Limb (tissue), 2 donors: ENCODE measurements at regions not wholly inside any gene's neighbourhood (a gene's known extent, or its start where the extent isn't known, plus 50 kb on each side); places are given as distances from the start of the nearest gene placed in this dataset.
"Not testable (repeated sequence)": the region's sequence is repeated elsewhere in the genome, so short reads cannot be mapped to it uniquely, and the experiment has no call there.

Experiments used
- DNase-seq, 2 donors: peaks; one replicate each; pipeline ENCODE4 v3.0.0-alpha.2; 2016; ENCODE audit errors: extremely low spot score in 2 of 2

DNA sequence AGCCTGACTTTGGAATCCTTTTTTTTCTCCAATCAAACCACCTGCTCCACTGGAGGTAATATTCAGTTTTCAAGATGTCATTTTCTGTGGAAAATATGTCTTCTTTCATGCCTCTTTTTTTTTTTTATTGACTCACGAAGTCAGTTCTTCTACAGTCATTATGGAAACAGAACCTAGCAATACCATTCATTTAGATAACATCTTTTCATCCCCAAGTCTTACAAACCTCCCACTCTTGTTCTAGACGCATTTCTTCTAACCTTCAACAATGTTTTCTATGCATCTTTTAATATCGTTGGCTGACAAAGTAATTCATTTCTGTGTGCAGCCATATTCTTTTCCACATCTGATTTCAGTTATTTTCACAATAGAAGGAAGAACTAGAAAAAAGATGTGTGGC lies 474.3 kb upstream of the CCDC196 start:
- no peak for DNase-seq

DNA sequence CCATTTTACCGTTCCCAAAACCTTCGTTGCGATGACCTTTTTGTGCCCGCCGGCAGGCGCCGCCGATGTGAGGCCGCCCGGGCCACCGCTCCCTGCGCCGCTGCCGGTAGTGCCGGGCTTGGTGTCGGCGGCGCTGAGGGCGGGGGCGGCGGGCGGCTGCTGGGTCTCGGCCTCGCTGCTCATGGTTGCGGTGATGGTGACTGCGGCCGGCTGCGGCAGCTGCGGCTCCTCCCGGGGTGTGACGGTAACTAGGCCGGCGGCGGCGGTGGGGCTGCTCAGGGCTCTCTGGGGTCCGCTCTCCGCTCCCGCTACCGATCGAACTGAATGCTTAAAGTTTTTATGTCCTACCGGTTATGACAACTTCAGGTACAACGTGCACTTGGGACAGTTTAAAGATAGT lies 472.6 kb upstream of the CCDC196 start:
- DNase-seq, result not testable (repeated sequence)

DNA sequence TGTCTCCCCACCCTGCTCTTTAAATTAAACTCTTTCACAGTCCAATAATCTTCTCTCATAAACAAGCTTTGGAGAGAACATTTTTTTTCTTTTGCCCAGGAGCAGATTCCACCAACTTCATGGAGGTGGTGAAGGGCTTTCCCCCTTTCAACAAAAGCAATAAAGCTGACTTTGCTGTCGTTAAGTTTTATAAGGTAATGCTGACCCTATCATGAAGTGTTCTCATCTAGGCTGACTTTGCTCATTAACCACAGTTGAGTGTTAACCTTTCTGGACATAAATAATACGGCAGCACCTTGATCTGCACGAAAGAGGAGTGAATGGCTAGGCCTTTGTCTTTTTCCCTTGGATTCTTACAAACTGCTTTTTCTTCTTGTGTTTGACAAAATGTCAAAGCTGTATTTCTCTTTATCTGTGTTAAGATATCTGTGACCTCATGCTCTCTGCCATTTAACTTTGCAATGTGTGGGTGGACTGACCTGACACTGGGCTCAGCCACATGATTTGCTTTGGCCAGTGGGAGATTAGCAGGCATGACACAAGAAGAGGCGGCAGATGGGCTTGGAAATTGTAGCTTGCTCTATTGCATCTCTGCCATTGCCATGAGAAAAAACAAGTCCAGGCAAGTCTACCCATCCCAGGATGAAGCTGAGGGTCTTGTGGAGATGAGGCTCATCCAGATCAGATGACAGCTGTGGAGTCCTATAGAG lies 470.9 kb upstream of the CCDC196 start:
- DNase-seq, result no peak

DNA sequence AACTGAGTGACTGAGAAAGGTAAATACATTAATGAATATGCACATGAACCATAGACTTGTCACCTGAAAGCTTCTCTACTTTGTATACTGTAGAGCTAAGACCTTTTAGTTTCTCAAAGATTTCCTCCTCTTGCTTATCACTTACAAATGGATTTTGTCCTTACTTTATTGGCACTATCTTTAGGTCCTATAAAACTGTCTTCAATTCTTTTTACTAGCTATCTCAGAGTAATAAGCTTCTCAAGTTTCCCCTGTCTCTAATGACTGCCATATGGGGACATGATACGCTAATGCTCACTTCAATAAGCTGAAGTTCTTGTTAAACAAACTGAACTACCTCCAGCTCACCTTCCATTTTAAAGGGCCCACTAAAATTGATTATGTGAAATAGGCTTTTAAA lies 468.2 kb upstream of the CCDC196 start:
- DNase-seq, result no peak

DNA sequence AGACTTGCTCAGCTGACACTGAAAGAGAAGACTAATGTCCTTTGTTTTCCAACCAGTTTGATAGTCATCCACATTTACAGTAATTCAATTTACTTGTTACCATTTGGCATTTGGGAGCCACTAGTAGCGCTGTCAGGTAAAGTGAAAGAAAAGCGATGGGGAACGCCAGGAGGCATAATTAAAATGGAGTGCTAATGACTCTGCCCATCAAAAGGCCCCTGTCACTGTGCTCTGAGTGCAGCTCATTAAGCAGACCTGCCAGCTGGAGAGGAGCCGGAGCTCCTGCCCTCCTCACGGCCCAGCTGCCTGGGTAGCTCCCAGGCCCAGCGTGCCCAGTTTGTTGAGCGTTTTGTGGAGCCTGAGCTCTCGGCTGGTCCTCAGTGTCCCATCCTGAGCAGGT lies 463.6 kb upstream of the CCDC196 start:
- DNase-seq, result no peak

DNA sequence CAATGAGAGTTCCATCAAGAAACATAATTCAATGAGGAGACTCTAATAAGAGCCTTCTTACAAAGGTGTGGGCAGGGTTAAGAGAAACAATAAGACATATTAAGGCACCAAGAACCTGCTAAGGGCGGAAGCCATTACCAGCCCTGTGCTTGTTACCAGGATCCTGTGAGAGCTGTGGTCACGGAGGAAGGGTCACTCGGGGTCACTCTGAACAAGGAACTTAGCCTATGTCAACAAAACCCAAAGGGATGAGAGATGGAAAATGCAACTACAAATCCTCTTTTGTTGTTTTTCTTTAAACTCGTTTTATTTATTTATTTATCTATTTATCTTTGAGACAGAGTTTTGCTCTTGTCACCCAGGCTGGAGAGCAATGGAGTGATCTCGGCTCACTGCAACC lies 460.4 kb upstream of the CCDC196 start:
- no peak for DNase-seq

DNA sequence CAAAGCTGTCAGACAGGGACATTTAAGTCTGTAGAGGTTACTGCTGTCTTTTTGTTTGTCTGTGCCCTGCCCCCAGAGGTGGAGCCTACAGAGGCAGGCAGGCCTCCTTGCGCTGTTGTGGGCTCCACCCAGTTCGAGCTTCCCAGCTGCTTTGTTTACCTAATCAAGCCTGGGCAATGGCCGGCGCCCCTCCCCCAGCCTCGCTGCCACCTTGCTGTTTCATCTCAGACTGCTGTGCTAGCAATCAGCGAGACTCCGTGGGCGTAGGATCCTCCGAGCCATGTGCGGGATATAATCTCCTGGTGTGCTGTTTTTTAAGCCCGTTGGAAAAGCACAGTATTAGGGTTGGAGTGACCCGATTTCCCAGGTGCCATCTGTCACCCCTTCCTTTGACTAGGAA lies 454.2 kb upstream of the CCDC196 start:
- DNase-seq, result not testable (repeated sequence)

DNA sequence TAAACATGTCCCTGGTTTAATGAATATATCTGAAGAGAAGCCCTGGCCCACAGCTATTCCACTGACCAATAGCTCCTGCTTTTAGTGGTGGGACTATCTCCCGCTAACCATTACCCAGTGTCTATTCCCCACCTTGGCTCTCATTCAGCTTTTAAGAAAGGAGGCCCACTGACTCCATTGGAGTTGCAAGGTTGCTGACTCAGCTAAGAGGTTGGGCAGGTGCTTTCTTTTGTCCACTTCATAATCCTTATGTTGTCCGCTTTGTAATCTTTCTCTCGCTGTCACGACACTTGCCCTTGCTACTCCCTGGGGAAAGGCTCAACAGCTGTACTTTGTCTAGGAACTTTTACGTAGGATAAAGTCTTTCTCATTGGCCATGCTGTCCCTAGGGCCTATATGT lies 453.4 kb upstream of the CCDC196 start:
- no peak for DNase-seq

DNA sequence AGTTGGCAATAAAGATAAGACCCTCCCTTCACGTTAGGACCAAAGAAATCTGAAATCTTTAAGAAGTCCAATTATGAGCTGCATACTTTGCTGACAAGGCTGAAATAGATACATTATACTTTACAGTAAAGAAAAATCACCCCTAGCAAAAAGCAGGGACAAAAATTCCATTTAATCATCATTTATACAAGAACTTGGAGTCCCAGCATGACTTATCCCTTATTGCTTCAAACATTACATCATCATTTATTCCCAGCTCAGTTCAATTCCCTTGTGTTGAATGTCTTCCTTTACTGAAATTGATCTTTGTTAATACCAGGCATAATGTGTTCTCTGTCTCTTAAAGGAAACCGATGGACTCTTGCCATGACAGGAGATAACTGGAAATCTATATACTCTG lies 449.6 kb upstream of the CCDC196 start:
- no peak for DNase-seq

DNA sequence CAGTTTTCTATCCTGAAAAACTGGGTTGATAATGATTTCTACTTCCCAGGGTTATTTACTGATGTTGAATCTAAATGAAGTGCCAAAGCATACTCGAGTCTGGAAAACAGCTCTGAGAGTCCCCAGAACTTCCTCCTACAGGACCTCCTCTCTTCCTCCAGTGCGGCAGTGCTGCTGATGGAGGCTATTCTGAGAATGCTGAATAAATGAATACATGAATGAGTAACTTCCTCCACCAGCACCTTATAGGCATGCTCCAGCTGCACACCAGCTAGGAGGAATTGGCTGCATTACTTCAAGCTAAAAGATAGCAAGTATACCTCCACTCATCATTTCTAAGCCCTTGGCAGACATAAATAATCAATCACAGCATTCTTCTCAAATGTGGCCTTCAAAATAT lies 448.8 kb upstream of the CCDC196 start:
- DNase-seq, result no peak

DNA sequence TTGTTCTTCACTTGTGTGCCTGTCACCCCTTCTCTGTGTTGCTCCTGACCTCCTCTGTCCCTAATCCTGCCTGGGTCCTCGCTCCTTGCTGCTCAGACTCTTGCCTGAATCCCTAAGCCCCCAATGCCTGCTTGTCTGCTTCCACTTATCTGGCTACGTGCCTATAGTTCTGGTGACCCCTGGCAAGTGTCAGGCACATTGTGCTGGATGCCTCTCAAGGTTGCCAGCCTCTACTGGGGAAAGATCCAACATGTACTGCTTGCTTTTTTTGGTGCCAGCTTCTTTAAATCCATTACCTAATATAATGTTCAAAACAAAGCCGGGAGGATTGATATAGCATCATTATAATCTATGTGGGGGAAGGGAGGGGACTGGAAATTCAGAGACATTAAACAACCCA lies 448.0 kb upstream of the CCDC196 start:
- no peak for DNase-seq

DNA sequence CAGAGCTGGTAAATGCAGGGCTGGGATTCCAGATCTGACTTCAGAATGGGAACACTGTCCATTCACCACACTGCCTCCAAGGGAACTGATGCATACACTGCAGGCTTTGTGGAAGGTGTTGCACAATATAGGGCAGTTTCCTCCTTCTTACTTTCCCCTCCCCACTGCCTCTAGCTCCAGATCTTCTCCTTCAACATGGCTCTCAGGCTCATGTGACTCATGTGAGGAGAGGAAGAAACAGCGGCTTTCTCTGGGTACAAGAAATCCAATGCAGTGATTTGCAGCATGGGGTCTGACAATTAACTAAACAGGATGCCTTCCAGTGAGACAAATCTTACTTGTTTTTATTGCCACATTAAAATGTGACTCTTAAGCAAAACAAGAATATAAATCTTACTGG lies 447.6 kb upstream of the CCDC196 start:
- DNase-seq, result no peak

DNA sequence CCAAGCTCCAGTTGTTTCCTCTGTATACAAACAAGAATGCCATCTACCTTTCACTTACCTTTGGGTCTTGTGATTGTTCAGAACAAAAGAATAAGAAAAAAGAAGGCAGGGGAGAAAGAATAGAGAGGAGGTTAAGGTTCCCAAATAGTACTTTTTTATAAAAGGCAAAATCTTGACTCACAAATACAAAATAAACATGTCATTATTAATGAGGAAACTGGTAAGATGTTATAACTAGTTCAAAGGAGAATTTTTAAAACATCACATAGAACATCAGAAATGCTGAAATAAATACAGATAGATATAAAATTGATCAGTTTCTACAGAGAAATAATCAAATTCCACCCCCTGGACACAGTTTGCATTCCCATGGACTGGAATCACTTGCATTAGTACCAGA lies 446.7 kb upstream of the CCDC196 start:
- no peak for DNase-seq

DNA sequence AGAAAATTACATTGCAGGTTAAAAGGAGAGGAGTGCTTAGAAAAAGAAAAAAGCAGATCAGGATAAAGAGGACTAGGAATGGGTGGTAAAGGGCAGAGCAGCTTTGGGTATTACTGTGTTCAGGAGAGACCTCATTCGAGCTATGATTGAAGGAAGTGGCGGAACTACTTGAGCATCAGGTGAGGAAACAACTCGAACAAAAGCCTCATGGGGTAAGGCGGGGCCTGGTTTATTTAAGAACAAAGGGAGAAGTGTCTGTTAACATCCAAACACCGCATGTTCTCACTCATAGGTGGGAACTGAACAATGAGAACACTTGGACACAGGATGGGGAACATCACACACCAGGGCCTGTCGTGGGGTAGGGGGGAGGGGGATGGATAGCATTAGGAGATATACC lies 444.6 kb upstream of the CCDC196 start:
- no peak for DNase-seq

DNA sequence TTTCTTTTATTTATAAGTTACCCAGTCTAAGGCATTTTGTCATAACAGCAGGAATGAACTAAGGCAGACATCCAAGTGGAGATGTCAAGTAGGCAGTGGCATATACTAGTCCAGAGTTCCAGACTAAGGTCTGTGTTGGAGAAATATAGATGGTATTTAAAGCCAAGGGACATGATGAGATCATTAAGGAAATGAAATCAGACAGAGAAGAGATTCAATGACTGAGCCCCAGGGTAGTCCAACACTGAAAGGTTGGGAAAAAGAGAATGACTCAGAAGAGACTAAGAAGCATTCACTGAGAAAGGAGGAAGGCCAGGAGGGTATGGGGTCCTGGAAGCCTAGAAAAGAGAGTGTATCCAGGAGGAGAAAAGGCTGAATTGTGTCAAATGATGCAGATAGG lies 442.2 kb upstream of the CCDC196 start:
- no peak for DNase-seq

DNA sequence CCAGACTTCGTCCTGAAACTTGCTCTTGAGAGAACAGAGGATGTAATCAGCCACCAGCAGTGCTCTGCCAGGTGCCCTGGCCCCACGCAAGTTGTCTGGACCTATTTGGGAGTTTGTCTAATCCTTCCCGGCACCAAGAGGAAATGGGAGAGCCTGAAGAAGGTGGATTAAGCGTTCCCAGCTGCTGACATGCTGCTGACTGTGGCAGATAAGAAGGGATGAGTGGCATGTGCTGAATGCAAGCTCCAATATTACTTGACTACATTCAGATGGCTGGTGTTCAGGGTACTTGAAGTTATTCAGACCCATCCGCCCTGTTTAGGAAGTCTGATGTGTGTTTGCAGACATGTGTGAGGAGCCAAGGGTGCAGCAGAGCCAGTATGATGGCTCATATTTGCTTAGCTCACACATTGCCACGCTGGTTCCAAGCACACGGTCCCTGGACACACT lies 440.6 kb upstream of the CCDC196 start:
- peak in 1 of 2 donors; percentile 51 for DNase-seq

DNA sequence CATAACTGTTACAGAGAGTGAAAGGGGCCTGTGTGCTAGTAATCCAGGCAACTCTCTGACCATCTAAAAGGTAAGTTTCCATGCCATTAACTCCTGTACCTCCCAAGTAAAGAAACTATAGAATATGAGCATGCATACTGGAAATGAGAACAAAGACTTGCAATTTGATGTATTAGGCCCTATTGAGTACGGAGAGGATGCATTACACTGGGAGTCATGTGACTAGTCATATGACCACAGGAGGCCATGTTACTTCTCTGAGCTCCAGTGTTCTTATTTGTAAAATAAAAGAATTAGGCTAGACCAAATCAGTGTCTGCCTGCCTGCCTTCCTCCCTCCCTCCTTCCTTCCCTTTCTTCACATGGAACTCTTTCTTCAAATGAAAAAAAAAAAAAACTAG lies 440.1 kb upstream of the CCDC196 start:
- DNase-seq, result no peak

DNA sequence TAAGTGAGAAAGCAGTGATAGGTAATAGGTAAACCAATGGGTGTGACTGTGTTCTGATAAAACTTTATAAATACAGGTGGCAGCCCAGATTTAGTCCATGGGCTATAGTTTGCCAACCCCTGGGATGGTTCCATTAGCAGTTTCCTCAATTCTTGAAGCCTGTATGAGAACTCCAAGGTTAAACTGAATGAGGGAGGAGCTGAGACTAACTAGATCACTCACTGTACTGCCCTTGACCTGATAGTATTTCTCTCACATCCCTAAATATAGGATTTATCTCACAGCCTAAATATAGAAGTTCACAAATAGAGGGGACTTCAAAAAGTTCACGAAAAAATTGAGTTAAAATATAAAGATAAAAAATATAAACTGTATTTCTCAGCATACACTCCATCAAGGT lies 439.6 kb upstream of the CCDC196 start:
- DNase-seq, result no peak

DNA sequence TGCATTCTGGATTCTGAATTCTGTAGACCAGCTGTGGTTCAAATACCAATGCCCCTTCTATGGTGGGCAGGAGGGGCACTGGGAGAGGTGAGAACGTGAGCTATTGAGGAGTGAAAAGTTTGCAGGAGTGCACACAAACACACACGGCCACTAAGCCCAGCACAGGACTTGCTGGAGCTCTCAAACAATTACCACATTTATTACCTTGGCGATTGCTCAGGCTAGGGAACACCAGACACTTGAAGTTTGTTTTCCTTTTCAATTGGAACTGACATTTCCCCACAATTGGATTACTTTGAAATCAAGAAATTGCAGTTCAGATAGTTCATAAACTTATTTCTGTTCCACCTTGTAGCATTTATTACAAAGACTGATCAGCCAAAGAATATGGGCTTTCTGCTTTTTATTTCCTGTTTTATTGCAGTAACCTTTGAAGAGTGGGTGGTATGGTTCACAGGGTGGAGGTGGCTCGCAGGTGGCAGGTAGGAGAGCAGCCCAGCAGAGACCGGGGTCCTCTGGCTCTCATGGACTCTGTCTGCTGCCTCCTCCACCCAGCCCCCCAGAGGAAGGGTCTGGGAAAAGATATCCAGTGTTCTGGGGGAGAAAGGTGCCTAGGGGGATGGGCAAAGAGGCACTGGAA lies 429.8 kb upstream of the CCDC196 start:
- no peak for DNase-seq

DNA sequence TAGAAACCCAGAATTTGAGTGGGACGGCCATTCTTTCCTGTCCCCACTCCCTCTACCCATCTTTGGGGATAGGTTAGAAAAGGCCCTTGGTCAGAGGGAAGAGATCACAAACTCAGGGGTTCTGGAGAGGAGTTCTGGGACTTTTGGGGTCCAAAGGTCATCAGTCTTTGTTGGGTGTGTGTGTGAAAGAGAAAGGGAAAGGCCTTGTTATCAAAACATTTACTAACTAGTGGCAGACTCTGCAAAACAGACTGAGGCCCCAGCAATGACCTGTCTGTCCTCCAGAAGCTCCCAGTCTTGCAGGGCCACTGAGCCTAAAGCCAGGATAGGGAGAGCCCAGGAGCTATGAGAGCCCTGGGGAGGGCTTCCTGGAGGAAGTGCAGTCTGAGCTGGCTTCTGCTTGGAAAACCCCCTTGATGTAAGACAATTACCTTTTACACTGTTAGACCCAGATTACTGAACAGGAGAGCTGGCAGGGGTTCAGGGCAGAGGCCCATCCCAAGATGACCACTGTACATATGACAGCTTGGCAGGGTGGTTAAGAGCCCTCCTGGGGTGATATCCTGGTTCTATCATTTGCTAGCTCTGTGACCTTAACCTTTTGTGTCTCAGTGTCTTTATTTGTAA lies 429.1 kb upstream of the CCDC196 start:
- no peak for DNase-seq

DNA sequence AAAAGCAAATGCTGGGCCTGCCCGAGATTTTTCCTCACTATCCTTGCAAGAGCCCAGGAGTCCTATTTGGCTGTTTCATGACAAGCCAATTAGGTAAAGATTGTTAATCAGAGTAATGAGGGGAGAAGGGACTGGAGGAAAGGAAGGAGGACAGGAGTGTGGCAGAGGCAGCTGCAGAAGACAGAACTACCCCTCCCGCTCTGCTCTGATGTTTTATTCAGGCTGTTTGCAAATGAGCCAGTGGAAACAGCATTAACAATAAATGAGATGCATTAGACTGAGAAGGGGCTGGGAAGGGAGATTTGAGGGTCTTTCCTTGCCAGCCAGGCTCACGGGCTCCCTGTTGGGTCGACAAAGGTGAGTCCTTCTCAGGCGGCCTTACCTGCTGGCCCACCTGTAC lies 421.0 kb upstream of the CCDC196 start:
- no peak for DNase-seq

DNA sequence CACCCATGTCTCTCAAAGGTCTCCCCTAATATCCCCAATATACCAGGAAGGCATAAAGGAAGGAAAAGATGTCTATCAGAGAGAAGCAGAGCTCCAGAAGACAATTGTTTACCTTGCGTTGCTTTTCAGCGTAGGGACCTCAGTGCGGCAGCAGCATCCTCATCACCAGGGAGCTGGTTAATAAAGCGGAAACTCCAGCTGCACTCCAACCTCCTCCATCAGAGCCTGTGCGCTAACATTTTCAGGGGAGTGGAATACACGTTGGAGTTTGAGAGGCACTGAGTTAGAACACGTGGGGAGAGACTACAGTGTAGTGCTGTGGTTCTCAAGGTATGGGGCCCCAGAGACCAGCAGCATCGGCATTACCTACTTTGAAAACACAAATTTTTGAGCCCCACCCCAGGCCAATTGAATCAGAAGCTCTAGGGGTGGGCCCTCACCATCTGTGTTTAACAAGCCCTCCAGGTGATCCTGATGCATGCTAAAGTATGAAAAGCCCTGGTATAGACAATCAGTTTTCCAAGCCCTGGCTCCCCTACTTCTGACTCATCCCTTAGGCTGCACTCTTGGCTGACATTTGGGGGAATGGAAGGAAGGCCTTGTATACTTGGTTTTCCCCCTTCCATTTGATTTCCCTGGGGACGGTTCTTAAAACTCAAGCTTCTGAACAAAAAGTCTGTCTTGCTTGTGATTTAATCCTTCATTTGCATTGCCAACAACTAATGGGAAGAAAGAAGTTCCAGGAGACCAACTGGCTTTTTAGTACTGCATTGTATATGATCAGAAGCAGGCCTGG lies 419.0 kb upstream of the CCDC196 start:
- DNase-seq, result no peak
